ENCODE measurements at regions not wholly inside any gene's neighbourhood (a gene's known extent, or its start where the extent isn't known, plus 50 kb on each side); places are given as distances from the start of the nearest gene placed in this dataset.

- no peak for TF ChIP-seq ZBTB40 (IDR thresholded peaks at IDR 0.05; ENCODE audit: borderline replicate concordance)
- TF ChIP-seq JUNB (IDR thresholded peaks at IDR 0.05), result no peak
Observed at GRCh38 chr1:73953586-73953985, 244.4 kb downstream of the LRRIQ3 start (continued).

GRCh38 chr1:73953186-73953585, 244.8 kb downstream of the LRRIQ3 start:
- Histone ChIP-seq H3K4me3 (no peak overlapping the region), H3K4me2 (ENCODE audit: control insufficient read depth, insufficient read depth) (no peak overlapping the region), H4K20me1 (ENCODE audit: control insufficient read depth, insufficient read depth) (no peaks in the 10 kb centered on the region), H3K79me2 (ENCODE audit: control insufficient read depth, insufficient read depth, low read length) (no peaks in the 10 kb centered on the region), H2AFZ (ENCODE audit: control insufficient read depth, low read depth, low read length) (no peak overlapping the region), H3K9me3 (replicated peaks; ENCODE audit: control insufficient read depth, insufficient read depth, low read length) (no peaks in the 10 kb centered on the region), H3K9ac (ENCODE audit: control insufficient read depth, insufficient read depth, low read length) (no peak overlapping the region), H3K27me3 (replicated peaks in 1 of 2; ENCODE audit: control insufficient read depth in 2 of 2, insufficient read depth in 2 of 2, low read length in 1 of 2) (no peaks in the 10 kb centered on the region), H3K36me3 (ENCODE audit: control insufficient read depth in 2 of 2, insufficient read depth in 2 of 2, low read length in 1 of 2) (no peaks in the 10 kb centered on the region), H3K4me1 (ENCODE audit: control insufficient read depth, insufficient read depth, low read length) (no peaks in the 10 kb centered on the region), H3K27ac (ENCODE audit: control insufficient read depth, insufficient read depth) (no peak overlapping the region)
- FAIRE-seq (no peak), ATAC-seq (no peak), DNase-seq (ENCODE audit: low read depth, low spot score) (no peak)
- ChIA-PET CTCF (no interaction called here), RAD21 (ENCODE audit: unreplicated experiment) (no interaction called here), SMC1A (ENCODE audit: uncharacterized antibody, unreplicated experiment) (no interaction called here), POLR2A (no interaction called here)
- 42% methylated on average over 5 of the region's 5 CpGs for WGBS (ENCODE audit: insufficient coverage, insufficient replicate concordance, low lambda C conversion rate, missing lambda C conversion rate)
- in situ Hi-C loops (cut with MboI) (no loop called here), intact Hi-C loops (cut with micrococcal nuclease; ENCODE audit: unreplicated experiment) (no loop called here)
- no TSS peak for BruUV-seq (replicated peaks)
- no peak for TF ChIP-seq SPI1 (IDR thresholded peaks at IDR 0.05; ENCODE audit: borderline replicate concordance, insufficient read depth, low read depth, low read length)
- TF ChIP-seq ELK1 (IDR thresholded peaks at IDR 0.05; ENCODE audit: low read depth, low read length), result no peak
